Right kidney (tissue), 1 donor: ENCODE measurements at regions not wholly inside any gene's neighbourhood (a gene's known extent, or its start where the extent isn't known, plus 50 kb on each side); places are given as distances from the start of the nearest gene placed in this dataset.

Source experiments
- DNase-seq: peaks from one replicate; pipeline ENCODE4 v3.0.0-alpha.2; 2016

- no peak for DNase-seq
Observed at GRCh38 chr7:22002726-22003125, 57.0 kb upstream of the CDCA7L start.

- DNase-seq = peak; percentile 45
Observed at GRCh38 chr7:22001345-22002004, 55.8 kb upstream of the CDCA7L start.

- DNase-seq = no peak
Observed at GRCh38 chr7:21999896-22000295, 54.2 kb upstream of the CDCA7L start.

- DNase-seq = no peak
Observed at GRCh38 chr7:21996641-21997040, 50.9 kb upstream of the CDCA7L start.
